ENCODE measurements at regions not wholly inside any gene's neighbourhood (a gene's known extent, or its start where the extent isn't known, plus 50 kb on each side); places are given as distances from the start of the nearest gene placed in this dataset.
"Not testable (repeated sequence)": the region's sequence is repeated elsewhere in the genome, so short reads cannot be mapped to it uniquely, and the experiment has no call there.

- no peak for DNase-seq
- H3K4me1 ChIP-seq: no peaks in the 10 kb centered on the region
- H3K4me3 ChIP-seq (ENCODE audit: low read depth, low read length): no peak overlapping the region
- no peaks in the 10 kb centered on the region for H3K9me3 ChIP-seq
- H3K36me3 ChIP-seq: no peaks in the 10 kb centered on the region
- no peaks in the 10 kb centered on the region for H3K27me3 ChIP-seq
- TF ChIP-seq, protein P1, sequence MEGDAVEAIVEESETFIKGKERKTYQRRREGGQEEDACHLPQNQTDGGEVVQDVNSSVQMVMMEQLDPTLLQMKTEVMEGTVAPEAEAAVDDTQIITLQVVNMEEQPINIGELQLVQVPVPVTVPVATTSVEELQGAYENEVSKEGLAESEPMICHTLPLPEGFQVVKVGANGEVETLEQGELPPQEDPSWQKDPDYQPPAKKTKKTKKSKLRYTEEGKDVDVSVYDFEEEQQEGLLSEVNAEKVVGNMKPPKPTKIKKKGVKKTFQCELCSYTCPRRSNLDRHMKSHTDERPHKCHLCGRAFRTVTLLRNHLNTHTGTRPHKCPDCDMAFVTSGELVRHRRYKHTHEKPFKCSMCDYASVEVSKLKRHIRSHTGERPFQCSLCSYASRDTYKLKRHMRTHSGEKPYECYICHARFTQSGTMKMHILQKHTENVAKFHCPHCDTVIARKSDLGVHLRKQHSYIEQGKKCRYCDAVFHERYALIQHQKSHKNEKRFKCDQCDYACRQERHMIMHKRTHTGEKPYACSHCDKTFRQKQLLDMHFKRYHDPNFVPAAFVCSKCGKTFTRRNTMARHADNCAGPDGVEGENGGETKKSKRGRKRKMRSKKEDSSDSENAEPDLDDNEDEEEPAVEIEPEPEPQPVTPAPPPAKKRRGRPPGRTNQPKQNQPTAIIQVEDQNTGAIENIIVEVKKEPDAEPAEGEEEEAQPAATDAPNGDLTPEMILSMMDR (IDR thresholded peaks at IDR 0.05; ENCODE audit: low read depth, low read length): no peak
Measured at GRCh38 chr2:83282043-83282795, 1176.9 kb downstream of the SUCLG1 start.

DNA sequence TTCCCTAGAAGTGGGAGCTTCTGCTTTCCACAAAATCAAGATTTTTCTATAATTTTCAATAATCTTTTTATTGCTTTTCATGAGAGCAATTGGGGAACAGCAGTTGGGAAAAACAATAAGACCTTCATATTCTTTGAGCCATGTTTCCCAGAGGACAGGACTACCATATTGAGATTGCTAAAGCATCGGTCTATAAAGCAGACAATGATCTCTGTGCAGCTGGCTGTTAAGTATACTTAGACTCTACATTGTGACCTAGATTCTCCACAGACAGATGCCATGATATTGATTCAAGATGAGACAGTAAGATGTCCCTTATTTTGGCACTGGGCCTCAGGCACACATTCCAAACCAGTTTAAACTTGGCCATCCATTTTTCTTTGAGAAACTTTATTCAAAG lies 1178.7 kb downstream of the SUCLG1 start:
- Histone ChIP-seq H3K27me3 (no peaks in the 10 kb centered on the region), H3K36me3 (no peaks in the 10 kb centered on the region), H3K4me3 (ENCODE audit: low read depth, low read length) (no peak overlapping the region), H3K9me3 (no peaks in the 10 kb centered on the region), H3K4me1 (no peaks in the 10 kb centered on the region)
- no peak for DNase-seq
- TF ChIP-seq, protein P1 (IDR thresholded peaks at IDR 0.05; ENCODE audit: low read depth, low read length): no peak

- Histone ChIP-seq H3K27me3 (no peaks in the 10 kb centered on the region), H3K4me3 (ENCODE audit: low read depth, low read length) (no peak overlapping the region), H3K36me3 (no peaks in the 10 kb centered on the region), H3K4me1 (no peaks in the 10 kb centered on the region), H3K9me3 (no peaks in the 10 kb centered on the region)
- no peak for DNase-seq
- TF ChIP-seq, protein P1 (IDR thresholded peaks at IDR 0.05; ENCODE audit: low read depth, low read length): no peak
Measured at GRCh38 chr2:83273322-83273721, 1185.8 kb downstream of the SUCLG1 start.

DNA sequence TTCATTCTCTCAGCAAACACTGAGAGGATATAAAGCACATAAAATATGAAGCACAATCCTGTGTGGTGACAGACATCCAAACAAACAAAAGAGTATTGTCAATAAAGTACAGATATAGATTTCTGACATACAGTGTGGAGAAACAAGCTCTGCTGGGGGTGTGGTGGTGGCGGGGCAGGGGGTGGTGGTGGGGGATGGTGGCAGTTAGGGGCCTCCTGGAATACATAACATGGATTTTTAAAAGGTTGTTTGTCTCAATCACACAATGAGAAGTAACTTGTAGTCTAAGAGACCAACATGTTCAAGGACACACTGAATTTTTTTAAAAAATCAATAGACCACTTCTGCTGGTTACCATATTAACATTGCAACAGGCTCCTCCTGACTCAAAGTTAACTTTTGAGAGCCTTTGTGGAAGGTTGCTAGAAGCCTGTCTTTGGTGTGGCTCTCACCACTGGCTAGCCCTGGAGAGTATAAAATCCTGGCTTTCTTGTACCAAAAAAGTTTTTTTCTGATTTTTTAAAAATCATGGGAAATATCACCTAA lies 1197.4 kb downstream of the SUCLG1 start:
- TF ChIP-seq, protein P1 (IDR thresholded peaks at IDR 0.05; ENCODE audit: low read depth, low read length): no peak
- no peak overlapping the region for H3K4me3 ChIP-seq (ENCODE audit: low read depth, low read length)
- no peaks in the 10 kb centered on the region for H3K9me3 ChIP-seq
- no peaks in the 10 kb centered on the region for H3K4me1 ChIP-seq
- no peak for DNase-seq
- H3K36me3 ChIP-seq: no peaks in the 10 kb centered on the region
- no peaks in the 10 kb centered on the region for H3K27me3 ChIP-seq

GRCh38 chr2:83253848-83254247 lies 1205.2 kb downstream of the SUCLG1 start:
- Histone ChIP-seq H3K4me3 (ENCODE audit: low read depth, low read length) (no peak overlapping the region), H3K4me1 (no peaks in the 10 kb centered on the region), H3K27me3 (no peaks in the 10 kb centered on the region), H3K36me3 (no peaks in the 10 kb centered on the region), H3K9me3 (no peaks in the 10 kb centered on the region)
- TF ChIP-seq, protein P1 (IDR thresholded peaks at IDR 0.05; ENCODE audit: low read depth, low read length): no peak
- DNase-seq: no peak

GRCh38 chr2:83251321-83251872 lies 1207.7 kb downstream of the SUCLG1 start:
- Histone ChIP-seq H3K9me3 (no peaks in the 10 kb centered on the region), H3K4me1 (no peaks in the 10 kb centered on the region)
- TF ChIP-seq, protein P1 (IDR thresholded peaks at IDR 0.05; ENCODE audit: low read depth, low read length): no peak

DNA sequence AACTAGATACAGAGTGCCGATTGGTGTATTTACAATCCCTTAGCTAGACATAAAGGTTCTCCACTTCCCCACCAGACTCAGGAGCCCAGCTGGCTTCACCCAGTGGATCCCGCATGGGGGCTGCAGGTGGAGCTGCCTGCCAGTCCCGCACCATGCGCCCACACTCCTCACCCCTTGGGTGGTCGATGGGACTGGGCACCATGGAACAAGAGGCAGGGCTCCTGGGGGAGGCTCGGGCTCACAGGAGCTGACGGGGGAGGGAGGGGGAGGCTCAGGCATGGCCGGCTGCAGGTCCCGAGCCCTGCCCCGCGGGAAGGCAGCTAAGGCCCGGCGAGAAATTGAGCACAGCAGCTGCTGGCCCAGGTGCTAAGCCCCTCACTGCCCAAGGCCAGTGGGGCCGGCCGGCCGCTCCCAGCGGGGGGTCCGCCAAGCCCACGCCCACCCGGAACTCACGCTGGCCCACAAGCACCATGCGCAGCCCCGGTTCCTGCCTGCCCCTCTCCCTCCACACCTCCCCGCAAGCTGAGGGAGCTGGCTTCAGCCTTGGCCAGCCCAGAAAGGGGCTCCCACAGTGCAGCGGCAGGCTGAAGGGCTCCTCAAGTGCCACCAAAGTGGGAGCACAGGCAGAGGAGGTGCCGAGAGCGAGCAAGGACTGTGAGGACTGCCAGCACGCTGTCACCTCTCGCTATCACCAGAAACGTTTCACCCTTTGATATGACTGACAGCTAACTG lies 1213.1 kb downstream of the SUCLG1 start:
- not testable (repeated sequence) for H3K4me3 ChIP-seq (ENCODE audit: low read depth, low read length); H3K9me3 ChIP-seq; DNase-seq; H3K4me1 ChIP-seq; H3K27me3 ChIP-seq; H3K36me3 ChIP-seq

More at GRCh38 chr2:83251321-83251872, 1207.7 kb downstream of the SUCLG1 start:
- H3K27me3 ChIP-seq: no peaks in the 10 kb centered on the region
- H3K36me3 ChIP-seq: no peaks in the 10 kb centered on the region
- no peak overlapping the region for H3K4me3 ChIP-seq (ENCODE audit: low read depth, low read length)
- DNase-seq: no peak
